Ishikawa (cell line): ENCODE measurements at regions not wholly inside any gene's neighbourhood (a gene's known extent, or its start where the extent isn't known, plus 50 kb on each side); places are given as distances from the start of the nearest gene placed in this dataset.

Source experiments
- CEBPB ChIP-seq: IDR thresholded peaks from 2 replicates; pipeline ENCODE4 v1.6.1; 2012
- CREB1 ChIP-seq: IDR thresholded peaks from 2 replicates; pipeline ENCODE4 v1.6.1; 2012; ENCODE audit warnings: low read depth
- EGR1 ChIP-seq: IDR thresholded peaks from 2 replicates; pipeline ENCODE4 v1.6.1; 2012
- EP300 ChIP-seq: IDR thresholded peaks from 2 replicates; pipeline ENCODE4 v1.6.1; 2012; ENCODE audit warnings: borderline replicate concordance
- FOXM1 ChIP-seq: IDR thresholded peaks from 2 replicates; pipeline ENCODE4 v1.6.1; 2012; ENCODE audit warnings: low read depth, borderline replicate concordance
- MAX ChIP-seq: IDR thresholded peaks from 2 replicates; pipeline ENCODE4 v1.6.1; 2012
- NFIC ChIP-seq: IDR thresholded peaks from 2 replicates; pipeline ENCODE4 v1.6.1; 2012
- RAD21 ChIP-seq: IDR thresholded peaks from 2 replicates; pipeline ENCODE4 v1.6.1; 2012; ENCODE audit warnings: low read depth
- REST ChIP-seq: IDR thresholded peaks from 2 replicates; pipeline ENCODE4 v1.6.1; 2012; ENCODE audit warnings: low read depth, mild to moderate bottlenecking
- TAF1 ChIP-seq: IDR thresholded peaks from 2 replicates; pipeline ENCODE4 v1.6.1; 2012; ENCODE audit warnings: low read depth, mild to moderate bottlenecking
- TCF12 ChIP-seq: IDR thresholded peaks from 2 replicates; pipeline ENCODE4 v1.6.1; 2012; ENCODE audit warnings: low read depth
- TEAD4 ChIP-seq: IDR thresholded peaks from 2 replicates; pipeline ENCODE4 v1.6.1; 2012
- USF1 ChIP-seq: IDR thresholded peaks from 2 replicates; pipeline ENCODE4 v1.6.1; 2012
- YY1 ChIP-seq: IDR thresholded peaks from 2 replicates; pipeline ENCODE4 v1.6.1; 2012; ENCODE audit warnings: low read depth
- ZBTB7A ChIP-seq: IDR thresholded peaks from 2 replicates; pipeline ENCODE4 v1.6.1; 2012; ENCODE audit warnings: low read depth

- TF ChIP-seq EP300 (no peak), RAD21 (no peak), REST (no peak), FOXM1 (no peak), NFIC (no peak), USF1 (no peak), TCF12 (no peak), TEAD4 (no peak), EGR1 (no peak)
Observed at GRCh38 chr1:157334041-157334440, 195.8 kb upstream of the ETV3 start.

- TF ChIP-seq REST, result no peak
- TF ChIP-seq YY1, result no peak
- no peak for TF ChIP-seq MAX
- no peak for TF ChIP-seq ZBTB7A
- no peak for TF ChIP-seq CEBPB
- no peak for TF ChIP-seq FOXM1
- no peak for TF ChIP-seq EGR1
- TF ChIP-seq TCF12, result no peak
- no peak for TF ChIP-seq NFIC
- TF ChIP-seq TEAD4, result no peak
- no peak for TF ChIP-seq USF1
- no peak for TF ChIP-seq CREB1
- no peak for TF ChIP-seq RAD21
- no peak for TF ChIP-seq TAF1
- no peak for TF ChIP-seq EP300
Observed at GRCh38 chr1:157326173-157326859, 188.1 kb upstream of the ETV3 start.

- no peak for TF ChIP-seq CEBPB
- no peak for TF ChIP-seq MAX
- TF ChIP-seq CREB1, result no peak
- TF ChIP-seq NFIC, result no peak
- TF ChIP-seq FOXM1, result no peak
- TF ChIP-seq ZBTB7A, result no peak
- TF ChIP-seq REST, result no peak
- TF ChIP-seq USF1, result no peak
- no peak for TF ChIP-seq EGR1
- no peak for TF ChIP-seq YY1
- TF ChIP-seq TCF12, result no peak
- no peak for TF ChIP-seq RAD21
- TF ChIP-seq TAF1, result no peak
Observed at GRCh38 chr1:157325220-157325619, 187.0 kb upstream of the ETV3 start.

GRCh38 chr1:157319567-157319966, 181.4 kb upstream of the ETV3 start:
- TF ChIP-seq REST (no peak), TCF12 (no peak), YY1 (no peak), EP300 (no peak), RAD21 (no peak), FOXM1 (no peak), NFIC (no peak), CEBPB (no peak), CREB1 (no peak), TEAD4 (no peak), EGR1 (no peak), TAF1 (no peak), ZBTB7A (no peak), MAX (no peak), USF1 (no peak)
